DOHH2 (cell line): ENCODE measurements at regions not wholly inside any gene's neighbourhood (a gene's known extent, or its start where the extent isn't known, plus 50 kb on each side); places are given as distances from the start of the nearest gene placed in this dataset.

ENCODE experiments used
- H3F3A ChIP-seq: fragments of 200-600 bp; sonication (generic), shearing (Covaris generic); 2 replicates; pipeline ENCODE4 v1.6.0; 2016; ENCODE audit warnings: antibody characterized with exemption, mild to moderate bottlenecking; ENCODE audit not compliant: control insufficient read depth, insufficient read depth
- H3K27ac ChIP-seq: fragments of 200-600 bp; sonication (generic); 2 replicates; pipeline ENCODE4 v1.5.1; 2014; ENCODE audit warnings: low read depth, mild to moderate bottlenecking, low read length, moderate library complexity
- H3K27me3 ChIP-seq: fragments of 200-600 bp; sonication (generic); 2 replicates; pipeline ENCODE4 v1.6.1; 2014; ENCODE audit warnings: mild to moderate bottlenecking, low read length, mixed read lengths; ENCODE audit not compliant: control insufficient read depth
- H3K36me3 ChIP-seq: fragments of 200-600 bp; sonication (generic); 2 replicates; pipeline ENCODE4 v1.6.1; 2014; ENCODE audit warnings: mild to moderate bottlenecking, low read length, moderate library complexity, mixed read lengths; ENCODE audit not compliant: control insufficient read depth
- H3K4me1 ChIP-seq: fragments of 200-600 bp; sonication (generic); 2 replicates; pipeline ENCODE4 v1.6.1; 2014; ENCODE audit warnings: mild to moderate bottlenecking, low read length, mixed read lengths; ENCODE audit not compliant: control insufficient read depth
- H3K4me2 ChIP-seq: fragments of 200-600 bp; sonication (generic); 2 replicates; pipeline ENCODE4 v1.6.0; 2014; ENCODE audit warnings: mild to moderate bottlenecking, low read length, moderate library complexity
- H3K4me3 ChIP-seq: fragments of 200-600 bp; sonication (generic); 2 replicates; pipeline ENCODE4 v1.5.1; 2014; ENCODE audit warnings: mild to moderate bottlenecking, low read length, mixed read lengths
- H3K79me2 ChIP-seq: fragments of 200-600 bp; sonication (generic); 2 replicates; pipeline ENCODE4 v1.6.1; 2014; ENCODE audit warnings: mild to moderate bottlenecking, low read length, mixed read lengths; ENCODE audit not compliant: control insufficient read depth
- H3K9me2 ChIP-seq: fragments of 200-600 bp; sonication (generic); replicated peaks from 2 replicates; pipeline ENCODE4 v1.6.1; 2014; ENCODE audit warnings: mild to moderate bottlenecking, low read length, mixed read lengths; ENCODE audit not compliant: control insufficient read depth
- H3K9me3 ChIP-seq: fragments of 200-600 bp; sonication (generic); 2 replicates; pipeline ENCODE4 v1.6.1; 2014; ENCODE audit warnings: antibody characterized with exemption, low read length, mixed read lengths; ENCODE audit not compliant: control insufficient read depth, insufficient read depth
- H4K20me1 ChIP-seq: fragments of 200-600 bp; sonication (generic); 2 replicates; pipeline ENCODE4 v1.6.0; 2014; ENCODE audit warnings: low read depth, mild to moderate bottlenecking, antibody characterized with exemption, low read length, moderate library complexity; ENCODE audit not compliant: control insufficient read depth, insufficient read depth
- EZH2phosphoT487 ChIP-seq: fragments of 200-600 bp; sonication (generic); IDR thresholded peaks from 2 replicates; pipeline ENCODE4 v1.6.1; 2017; ENCODE audit warnings: borderline replicate concordance, mild to moderate bottlenecking, antibody characterized with exemption, low read length, moderate library complexity, mixed read lengths
- TF ChIP-seq, protein P1 (sequence below): fragments of 200-600 bp; sonication (generic); IDR thresholded peaks from one replicate; pipeline ENCODE4 v1.5.1; 2014; ENCODE audit warnings: antibody characterized with exemption, mild to moderate bottlenecking, low read depth, low read length; ENCODE audit not compliant: poor library complexity, severe bottlenecking

DNA sequence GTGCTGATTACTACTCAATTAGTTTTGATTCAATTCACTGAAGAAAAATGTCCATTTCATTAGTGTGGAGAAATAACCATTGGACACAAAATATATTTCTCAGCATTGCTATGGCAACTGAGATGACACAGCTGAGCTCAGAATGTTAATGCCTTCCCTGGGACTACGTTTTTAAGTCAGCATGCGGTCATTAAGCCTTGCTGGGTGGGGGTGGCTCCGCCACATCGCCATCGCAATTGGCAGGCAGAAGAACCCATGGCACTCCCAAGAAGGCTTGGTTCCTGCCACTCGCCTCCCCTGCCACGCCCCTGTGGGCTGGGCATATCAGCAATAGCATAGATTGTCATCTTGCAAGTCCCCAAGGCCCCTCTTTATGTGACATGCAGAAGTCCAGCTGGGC is 256.7 kb upstream of the CAMK1G start:
- Histone ChIP-seq H3K9me3 (no peaks in the 10 kb centered on the region), H3K36me3 (no peaks in the 10 kb centered on the region), H4K20me1 (no peaks in the 10 kb centered on the region), H3F3A (no peaks in the 10 kb centered on the region), H3K27me3 (no peaks in the 10 kb centered on the region), H3K4me1 (no peaks in the 10 kb centered on the region), H3K79me2 (no peaks in the 10 kb centered on the region), H3K27ac (no peak overlapping the region), H3K9me2 (no peaks in the 10 kb centered on the region), H3K4me3 (no peak overlapping the region), H3K4me2 (no peak overlapping the region)
- TF ChIP-seq, protein P1, sequence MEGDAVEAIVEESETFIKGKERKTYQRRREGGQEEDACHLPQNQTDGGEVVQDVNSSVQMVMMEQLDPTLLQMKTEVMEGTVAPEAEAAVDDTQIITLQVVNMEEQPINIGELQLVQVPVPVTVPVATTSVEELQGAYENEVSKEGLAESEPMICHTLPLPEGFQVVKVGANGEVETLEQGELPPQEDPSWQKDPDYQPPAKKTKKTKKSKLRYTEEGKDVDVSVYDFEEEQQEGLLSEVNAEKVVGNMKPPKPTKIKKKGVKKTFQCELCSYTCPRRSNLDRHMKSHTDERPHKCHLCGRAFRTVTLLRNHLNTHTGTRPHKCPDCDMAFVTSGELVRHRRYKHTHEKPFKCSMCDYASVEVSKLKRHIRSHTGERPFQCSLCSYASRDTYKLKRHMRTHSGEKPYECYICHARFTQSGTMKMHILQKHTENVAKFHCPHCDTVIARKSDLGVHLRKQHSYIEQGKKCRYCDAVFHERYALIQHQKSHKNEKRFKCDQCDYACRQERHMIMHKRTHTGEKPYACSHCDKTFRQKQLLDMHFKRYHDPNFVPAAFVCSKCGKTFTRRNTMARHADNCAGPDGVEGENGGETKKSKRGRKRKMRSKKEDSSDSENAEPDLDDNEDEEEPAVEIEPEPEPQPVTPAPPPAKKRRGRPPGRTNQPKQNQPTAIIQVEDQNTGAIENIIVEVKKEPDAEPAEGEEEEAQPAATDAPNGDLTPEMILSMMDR: no peak
- no peak for TF ChIP-seq EZH2phosphoT487

DNA sequence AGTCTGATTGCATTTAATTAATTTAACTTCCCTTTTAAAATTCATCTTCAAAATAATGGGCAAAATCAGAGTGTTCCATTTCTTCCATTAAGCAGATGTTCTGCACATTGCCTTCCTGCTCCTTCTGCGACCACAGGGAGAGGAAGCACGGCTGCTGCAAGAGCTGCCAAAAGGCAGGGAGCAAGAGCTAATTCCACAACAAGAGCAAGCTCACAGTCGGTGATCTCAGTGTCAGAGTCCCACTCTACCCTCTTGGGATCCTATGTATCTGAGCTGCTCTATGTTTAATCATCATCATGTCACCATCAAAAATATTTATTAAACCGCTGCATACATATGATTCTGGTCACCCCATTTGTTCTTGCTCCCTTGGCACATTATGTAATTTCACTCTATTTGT is 255.3 kb upstream of the CAMK1G start:
- Histone ChIP-seq H3K4me1 (no peaks in the 10 kb centered on the region), H3K27ac (no peak overlapping the region), H3K36me3 (no peaks in the 10 kb centered on the region), H3F3A (no peaks in the 10 kb centered on the region), H3K9me3 (no peaks in the 10 kb centered on the region), H3K27me3 (no peaks in the 10 kb centered on the region), H4K20me1 (no peaks in the 10 kb centered on the region), H3K4me2 (no peak overlapping the region), H3K79me2 (no peaks in the 10 kb centered on the region), H3K4me3 (no peak overlapping the region), H3K9me2 (no peaks in the 10 kb centered on the region)
- TF ChIP-seq, protein P1: no peak
- TF ChIP-seq EZH2phosphoT487: no peak

DNA sequence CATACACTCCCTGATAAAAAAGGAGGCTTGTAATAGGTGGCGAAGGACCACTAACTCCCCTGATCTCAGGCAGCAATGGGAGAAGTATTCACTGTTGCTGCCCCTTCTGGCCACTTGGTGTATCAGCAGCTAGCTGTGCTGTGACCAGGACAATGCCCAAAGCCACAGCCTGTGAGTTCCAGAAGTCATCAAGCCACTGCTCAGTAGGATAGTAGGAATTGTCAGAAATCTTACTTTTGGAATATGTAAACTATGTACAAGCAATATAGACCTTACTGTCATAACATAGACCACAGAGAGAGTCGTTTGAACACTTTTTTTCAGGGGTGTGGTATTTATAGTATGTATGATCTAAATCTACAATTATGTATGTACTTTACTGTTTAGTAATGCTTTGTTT is 248.3 kb upstream of the CAMK1G start:
- Histone ChIP-seq H3K36me3 (no peaks in the 10 kb centered on the region), H3F3A (no peaks in the 10 kb centered on the region), H3K9me3 (no peaks in the 10 kb centered on the region), H3K79me2 (no peaks in the 10 kb centered on the region), H3K27me3 (no peaks in the 10 kb centered on the region), H3K4me1 (no peaks in the 10 kb centered on the region), H3K27ac (no peak overlapping the region), H3K4me3 (no peak overlapping the region), H4K20me1 (no peaks in the 10 kb centered on the region), H3K4me2 (no peak overlapping the region), H3K9me2 (no peaks in the 10 kb centered on the region)
- TF ChIP-seq, protein P1: peak; percentile 80
- TF ChIP-seq EZH2phosphoT487: no peak

DNA sequence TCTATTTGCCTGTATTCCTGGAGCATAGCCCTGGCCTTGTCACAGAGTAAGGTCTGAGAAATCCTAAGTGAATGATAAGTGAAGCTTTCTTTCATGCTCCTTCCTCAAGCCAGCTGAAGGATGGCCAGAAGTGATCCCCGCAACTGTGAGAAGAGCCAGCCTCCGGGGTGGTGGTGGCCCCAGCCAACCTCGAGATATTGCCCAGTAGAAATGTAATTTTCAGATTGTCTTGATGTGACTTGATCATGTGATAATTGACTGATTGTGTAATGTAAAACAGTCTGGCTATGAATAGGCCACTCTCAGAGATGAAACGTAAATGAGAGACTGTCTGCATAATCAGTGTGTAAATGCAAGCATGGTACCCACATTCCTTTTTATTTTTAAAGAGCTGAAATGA is 242.4 kb upstream of the CAMK1G start:
- no peak overlapping the region for H3K27ac ChIP-seq

More for the DNA sequence above, 242.4 kb upstream of the CAMK1G start:
- Histone ChIP-seq H3K4me1 (no peaks in the 10 kb centered on the region), H3K9me2 (no peaks in the 10 kb centered on the region), H3K36me3 (no peaks in the 10 kb centered on the region), H4K20me1 (no peaks in the 10 kb centered on the region), H3K4me2 (no peak overlapping the region), H3K27me3 (no peaks in the 10 kb centered on the region), H3K9me3 (no peaks in the 10 kb centered on the region), H3K4me3 (no peak overlapping the region), H3F3A (no peaks in the 10 kb centered on the region), H3K79me2 (no peaks in the 10 kb centered on the region)
- TF ChIP-seq, protein P1: no peak
- no peak for TF ChIP-seq EZH2phosphoT487
